ENCODE measurements at regions not wholly inside any gene's neighbourhood (a gene's known extent, or its start where the extent isn't known, plus 50 kb on each side); places are given as distances from the start of the nearest gene placed in this dataset.

- TF ChIP-seq EZH2phosphoT487 (IDR thresholded peaks at IDR 0.05; ENCODE audit: low read length) = no peak
- no peak for TF ChIP-seq CTCF (IDR thresholded peaks at IDR 0.05; ENCODE audit: low read length)
Measured at GRCh38 chr1:185565302-185565701, 168.9 kb upstream of the HMCN1 start.
